AG04450 (cell line): ENCODE measurements at regions not wholly inside any gene's neighbourhood (a gene's known extent, or its start where the extent isn't known, plus 50 kb on each side); places are given as distances from the start of the nearest gene placed in this dataset.

Experiments
- CTCF ChIA-PET: fragments of 300-600, 350-600 bp; formaldehyde crosslinking; extraction: SDS; loops from one replicate; lab custom pipeline; 2022; ENCODE audit warnings: antibody characterized with exemption, inconsistent platforms; lab: Charles Lee
- POLR2A ChIA-PET: fragments of 350-600 bp; formaldehyde crosslinking; extraction: SDS; loops from one replicate; lab custom pipeline; 2021; ENCODE audit warnings: antibody characterized with exemption, inconsistent platforms; lab: Yijun Ruan, JAX
- DNase-seq: peaks from one replicate; pipeline ENCODE4 v3.0.0-alpha.2; 2011; ENCODE audit warnings: low read depth, low spot score
- H3K27ac ChIP-seq: one replicate; pipeline ENCODE4 v1.5.1; 2012; ENCODE audit warnings: low read depth, low read length, control low read depth
- H3K27me3 ChIP-seq: one replicate; pipeline ENCODE4 v1.6.0; 2012; ENCODE audit warnings: low read length; ENCODE audit not compliant: control insufficient read depth, insufficient read depth
- H3K4me3 ChIP-seq: 2 replicates; pipeline ENCODE4 v1.5.1; 2011; ENCODE audit warnings: mild to moderate bottlenecking, low read depth, low read length, control low read depth
- H3K9me3 ChIP-seq: 2 replicates; pipeline ENCODE4 v1.5.1; 2012; ENCODE audit warnings: low read length; ENCODE audit not compliant: control insufficient read depth, insufficient read depth
- CTCF ChIP-seq: IDR thresholded peaks from 2 replicates; pipeline ENCODE4 v1.5.1; 2011; ENCODE audit warnings: low read depth, low read length, control low read depth, inconsistent platforms

- ChIA-PET POLR2A (no interaction called here), CTCF (no interaction called here)
Observed at GRCh38 chr5:174514325-174514724, 210.1 kb upstream of the MSX2 start.

GRCh38 chr5:174514983-174515394 is 209.4 kb upstream of the MSX2 start:
- POLR2A ChIA-PET, result no interaction called here
- no peak overlapping the region for H3K27ac ChIP-seq
- TF ChIP-seq CTCF, result no peak
- H3K27me3 ChIP-seq, result peaks cover 2% of the 10 kb centered on the region
- CTCF ChIA-PET, result no interaction called here
- DNase-seq, result no peak
- H3K4me3 ChIP-seq, result no peak overlapping the region
- no peaks in the 10 kb centered on the region for H3K9me3 ChIP-seq

More at GRCh38 chr5:174514325-174514724, 210.1 kb upstream of the MSX2 start:
- TF ChIP-seq CTCF, result no peak
- Histone ChIP-seq H3K9me3 (no peaks in the 10 kb centered on the region), H3K4me3 (no peak overlapping the region), H3K27me3 (peaks cover 4% of the 10 kb centered on the region), H3K27ac (no peak overlapping the region)
- DNase-seq, result no peak

GRCh38 chr5:174516741-174517140 is 207.6 kb upstream of the MSX2 start:
- H3K27ac ChIP-seq, result no peak overlapping the region
- ChIA-PET POLR2A (no interaction called here), CTCF (no interaction called here)
- H3K4me3 ChIP-seq, result no peak overlapping the region
- no peak for TF ChIP-seq CTCF
- no peak for DNase-seq
- H3K9me3 ChIP-seq, result no peaks in the 10 kb centered on the region
- peaks cover 2% of the 10 kb centered on the region for H3K27me3 ChIP-seq

GRCh38 chr5:174518512-174518911 is 205.9 kb upstream of the MSX2 start:
- POLR2A ChIA-PET, result no interaction called here
- Histone ChIP-seq H3K27ac (no peak overlapping the region), H3K4me3 (no peak overlapping the region), H3K27me3 (peaks cover 2% of the 10 kb centered on the region), H3K9me3 (no peaks in the 10 kb centered on the region)
- TF ChIP-seq CTCF, result no peak
- CTCF ChIA-PET, result interaction anchor here (1.1 kb wide), 1 partner anchor 99 kb away, joined by 4 read pairs; no protein-coding TSS in a partner anchor
- DNase-seq, result no peak

GRCh38 chr5:174520420-174521396 is 203.7 kb upstream of the MSX2 start:
- no peak for TF ChIP-seq CTCF
- DNase-seq, result no peak
- Histone ChIP-seq H3K27ac (no peak overlapping the region), H3K27me3 (no peaks in the 10 kb centered on the region), H3K9me3 (no peaks in the 10 kb centered on the region), H3K4me3 (no peak overlapping the region)
- ChIA-PET CTCF (interaction anchor here (0.6 kb wide), 1 partner anchor 37 kb away, joined by 4 read pairs; no protein-coding TSS in a partner anchor), POLR2A (interaction anchor here (0.6 kb wide), 1 partner anchor 81 kb away, joined by 3 read pairs; no protein-coding TSS in a partner anchor)
